NCI-H748 (cell line): ENCODE measurements at regions not wholly inside any gene's neighbourhood (a gene's known extent, or its start where the extent isn't known, plus 50 kb on each side); places are given as distances from the start of the nearest gene placed in this dataset.
A peak's percentile ranks its signal among the peaks of the same experiment; 100 is the strongest.

Experiments used
- DNase-seq: peaks from one replicate; lab custom pipeline; 2025; ENCODE audit not compliant: unreplicated experiment; lab: John Stamatoyannopoulos, UW

- DNase-seq: no peak
These were observed 376.3 kb upstream of the PRMT6 start for GRCh38 chr1:106680216-106680615.

DNA sequence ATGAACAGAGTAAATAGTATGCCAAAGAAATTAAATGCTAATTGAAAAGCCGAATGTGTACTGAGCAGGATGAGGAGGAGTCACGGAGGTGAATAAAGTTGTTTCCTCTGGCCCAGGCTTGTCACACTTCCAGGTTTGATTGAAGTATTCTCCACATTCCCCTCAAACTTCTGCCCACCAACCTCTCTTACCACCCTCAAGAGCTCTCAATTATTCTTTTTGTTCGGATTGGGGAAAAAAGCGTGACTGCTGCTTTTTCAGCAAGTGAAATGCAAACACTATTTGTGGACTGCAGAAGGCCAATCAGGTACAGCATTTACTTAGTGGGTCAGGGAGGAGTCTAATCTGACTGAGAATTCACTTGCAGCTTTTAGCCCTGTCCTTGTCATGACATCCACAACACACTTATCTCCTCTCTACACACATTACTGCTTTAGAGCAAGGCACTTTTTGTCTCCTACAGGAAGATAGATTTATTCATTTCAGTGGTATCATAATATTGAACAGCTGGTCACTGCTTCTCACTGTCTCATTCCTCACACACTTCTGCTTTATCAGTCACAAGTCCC, 375.6 kb upstream of the PRMT6 start:
- DNase-seq: peak; percentile 8

GRCh38 chr1:106681939-106682522, 374.4 kb upstream of the PRMT6 start:
- no peak for DNase-seq

DNA sequence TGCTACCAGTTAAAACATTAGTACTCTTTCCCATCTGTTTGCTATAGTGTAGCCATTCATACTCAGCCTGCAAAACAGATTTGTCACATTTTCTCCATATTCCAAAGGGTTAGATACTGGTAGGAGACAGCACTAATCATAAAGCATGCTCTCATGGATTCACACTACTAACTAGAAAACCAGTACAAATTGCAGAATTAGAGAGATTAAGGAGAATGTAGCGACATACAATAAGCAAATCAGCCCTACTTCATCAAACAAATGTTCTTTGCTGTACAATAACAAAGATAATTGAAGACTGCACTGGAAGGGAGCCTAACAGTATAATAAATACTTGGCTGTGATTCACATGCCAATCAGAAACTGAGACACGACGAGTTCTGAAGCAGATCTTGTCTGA, 368.0 kb upstream of the PRMT6 start:
- DNase-seq: peak; percentile 5

- no peak for DNase-seq
These were observed 357.8 kb upstream of the PRMT6 start for GRCh38 chr1:106698660-106699059.

DNA sequence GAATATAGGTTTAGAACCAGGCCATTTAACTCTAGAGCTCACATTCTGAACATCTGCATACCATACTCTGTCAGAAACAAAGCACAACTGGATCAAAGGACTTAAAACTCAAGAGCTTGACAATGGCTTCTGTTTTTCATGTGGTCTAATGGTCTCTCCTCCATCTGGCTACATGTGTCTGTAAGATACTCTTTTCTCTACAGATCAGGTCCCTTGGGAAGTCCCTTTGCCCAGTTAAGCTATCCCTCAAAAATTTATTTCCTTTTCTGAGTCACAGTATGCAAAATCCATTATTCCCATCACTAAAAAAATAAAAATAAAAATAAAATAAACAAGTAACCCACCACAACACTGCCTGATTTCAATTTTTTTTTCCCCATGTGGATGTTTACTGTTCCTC, 357.0 kb upstream of the PRMT6 start:
- DNase-seq: no peak

- DNase-seq: no peak
These were observed 356.3 kb upstream of the PRMT6 start for GRCh38 chr1:106700211-106700610.

GRCh38 chr1:106705971-106706370, 350.5 kb upstream of the PRMT6 start:
- DNase-seq: no peak

- DNase-seq: no peak
These were observed 338.9 kb upstream of the PRMT6 start for GRCh38 chr1:106717591-106717990.

- DNase-seq: no peak
These were observed 334.7 kb upstream of the PRMT6 start for GRCh38 chr1:106721790-106722189.

DNA sequence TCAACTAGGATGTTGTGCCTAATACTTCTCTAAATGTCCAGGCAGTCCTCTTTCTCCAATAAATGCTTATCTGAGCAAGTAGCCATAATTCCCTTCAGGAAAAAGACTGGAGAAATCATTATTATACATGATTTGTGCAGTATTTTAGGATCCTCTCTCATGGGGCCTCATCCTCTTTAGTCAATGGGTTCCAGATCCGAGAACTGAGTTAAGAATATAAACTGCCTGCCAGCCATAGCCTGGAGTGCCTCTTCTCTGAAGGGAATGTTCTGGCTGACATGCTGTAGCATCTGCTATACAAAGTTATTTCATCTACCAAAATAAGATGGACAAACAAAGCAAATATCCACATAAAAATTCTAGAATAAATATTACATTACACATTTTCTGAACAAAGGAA, 334.0 kb upstream of the PRMT6 start:
- no peak for DNase-seq

GRCh38 chr1:106727171-106727570, 329.3 kb upstream of the PRMT6 start:
- DNase-seq: no peak

DNA sequence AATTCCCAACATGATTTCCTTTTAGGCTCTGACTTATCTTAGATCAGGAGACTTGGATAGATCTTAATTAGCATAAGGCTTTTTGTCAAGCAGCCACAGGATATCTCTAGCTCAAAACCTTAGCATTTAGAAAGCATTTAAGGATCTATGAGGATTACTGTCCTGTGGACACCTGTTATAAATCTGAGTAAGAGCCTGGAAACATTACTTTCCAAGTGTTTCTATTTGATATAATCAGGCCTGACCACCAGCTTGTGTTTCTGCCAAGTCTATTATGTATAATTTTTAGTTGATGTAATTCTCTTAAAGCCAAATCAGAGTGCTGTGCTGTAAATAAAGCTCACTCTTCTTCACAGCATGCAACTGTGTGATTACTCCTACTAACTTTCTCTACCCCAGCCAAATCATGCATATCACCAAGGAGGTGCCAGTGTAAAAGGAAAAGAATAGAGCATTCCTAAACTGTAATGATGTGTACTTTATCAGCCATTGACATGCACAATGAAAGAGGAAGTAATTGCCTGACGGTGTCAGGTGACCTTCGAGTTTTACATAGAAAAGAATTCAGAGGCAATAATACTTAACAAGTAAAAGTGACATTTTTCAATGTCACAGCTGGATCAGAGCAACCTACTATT, 309.9 kb upstream of the PRMT6 start:
- peak; percentile 63 for DNase-seq

- DNase-seq: no peak
These were observed 309.2 kb upstream of the PRMT6 start for GRCh38 chr1:106747232-106747631.

GRCh38 chr1:106747791-106748190, 308.7 kb upstream of the PRMT6 start:
- DNase-seq: no peak

DNA sequence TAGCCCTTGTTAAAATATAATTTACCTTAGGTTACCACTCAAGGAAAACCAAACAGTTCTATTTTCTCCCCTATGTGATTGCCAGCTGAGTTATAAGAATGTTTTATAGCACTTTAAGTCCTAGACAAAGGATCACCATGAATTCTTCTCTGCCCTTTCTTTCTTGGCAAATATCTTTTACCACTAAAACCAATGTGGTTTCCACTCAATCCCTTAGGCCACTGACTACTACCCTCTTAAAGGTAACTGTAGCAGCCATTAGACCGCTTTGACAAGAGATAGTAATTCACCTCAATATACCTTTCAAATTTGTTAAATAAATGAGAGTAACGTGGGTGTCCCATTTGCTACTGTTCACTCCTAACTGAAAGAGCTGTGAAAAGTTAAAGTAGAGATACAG, 307.9 kb upstream of the PRMT6 start:
- no peak for DNase-seq

DNA sequence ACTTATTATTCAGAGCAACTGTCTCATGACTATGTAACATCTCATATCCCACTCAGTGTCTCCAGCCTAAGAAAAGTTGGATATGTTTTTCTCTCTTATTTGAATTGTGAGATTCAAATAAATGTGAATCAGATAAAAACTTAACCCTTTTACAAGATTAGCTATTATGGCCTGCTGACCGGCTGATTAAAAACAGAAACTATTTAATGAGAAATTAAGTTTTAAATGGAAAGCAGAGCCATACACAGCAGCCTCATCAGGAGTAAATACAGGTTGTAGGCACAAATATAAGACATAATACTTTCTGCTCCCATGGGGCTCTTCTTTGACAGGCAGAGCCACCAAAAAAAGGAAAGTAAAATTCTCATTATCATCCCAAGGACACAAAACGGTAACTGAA, 307.0 kb upstream of the PRMT6 start:
- DNase-seq: no peak

DNA sequence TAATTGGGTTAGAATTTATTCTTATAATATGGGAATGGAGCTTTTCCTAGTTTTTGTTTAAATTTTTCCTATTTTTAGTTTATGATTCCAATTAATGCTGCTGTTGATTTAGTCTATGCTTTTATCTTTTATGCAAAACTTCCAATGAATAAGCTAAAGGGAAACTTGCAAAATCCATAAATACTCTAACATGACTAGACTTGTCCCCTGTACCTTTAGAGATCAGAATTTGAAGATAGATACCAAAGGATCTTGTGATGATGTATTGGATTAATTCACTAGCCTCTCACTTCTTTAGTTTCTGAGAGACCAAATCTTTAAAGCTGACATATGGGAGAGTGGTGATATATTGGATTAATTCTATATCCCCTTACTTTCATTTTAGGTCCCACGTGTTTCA, 306.6 kb upstream of the PRMT6 start:
- no peak for DNase-seq

DNA sequence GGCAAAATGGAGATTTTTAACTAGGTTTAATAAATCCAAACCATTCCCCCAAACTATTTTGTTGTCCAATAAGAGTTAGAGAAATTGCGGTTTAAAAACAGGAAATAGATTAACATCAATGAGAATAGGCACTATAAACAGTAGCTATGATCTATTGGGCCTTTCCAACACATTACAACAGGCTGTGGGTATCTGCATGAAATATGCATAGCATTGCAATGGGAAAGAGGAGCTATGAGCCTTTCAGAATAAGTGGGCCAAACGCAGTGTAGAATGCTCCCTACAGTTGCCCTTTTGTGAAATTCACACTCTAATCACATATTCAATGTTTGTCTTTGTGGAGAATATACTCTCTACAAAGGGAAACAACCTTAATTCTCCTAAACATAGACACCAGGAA, 305.5 kb upstream of the PRMT6 start:
- no peak for DNase-seq

DNA sequence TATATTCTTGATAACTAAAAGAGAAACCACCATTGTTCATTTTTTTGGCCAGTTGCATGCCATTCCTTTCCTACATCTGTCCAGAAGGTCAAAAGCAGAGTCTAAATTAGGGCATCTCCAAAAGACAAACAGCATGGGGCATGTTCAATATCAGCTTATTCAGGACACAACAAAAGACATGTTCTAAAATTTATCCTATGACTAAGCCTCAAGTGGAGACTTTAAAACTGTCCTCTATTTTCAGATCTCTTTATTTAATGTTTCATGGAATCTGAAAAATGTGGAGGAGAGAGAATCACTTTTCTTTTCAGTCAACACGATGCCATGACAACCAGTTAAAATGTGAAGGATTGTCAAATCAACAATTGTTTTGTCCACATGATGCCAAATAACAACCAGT, 303.4 kb upstream of the PRMT6 start:
- no peak for DNase-seq

DNA sequence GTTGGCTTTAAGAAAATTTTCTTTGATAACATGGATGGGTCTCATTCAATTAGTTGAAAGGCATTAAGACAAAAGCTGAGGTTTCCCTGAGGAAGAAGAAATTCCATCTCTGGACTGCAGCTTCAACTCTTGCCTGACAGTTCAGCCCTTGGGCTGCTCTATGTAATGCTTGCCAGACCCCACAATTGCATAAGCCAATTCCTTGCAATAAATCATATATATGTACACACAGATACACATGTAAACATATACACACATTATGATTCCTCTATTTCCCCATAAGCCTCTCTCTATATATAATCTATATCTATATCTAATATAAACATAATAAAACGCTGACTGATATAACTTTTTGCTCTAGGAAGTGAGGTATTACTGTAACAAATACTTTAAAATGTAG, 301.5 kb upstream of the PRMT6 start:
- DNase-seq: no peak

- no peak for DNase-seq
These were observed 300.6 kb upstream of the PRMT6 start for GRCh38 chr1:106755682-106756406.
